Sigmoid colon (tissue), 6 donors: ENCODE measurements at regions not wholly inside any gene's neighbourhood (a gene's known extent, or its start where the extent isn't known, plus 50 kb on each side); places are given as distances from the start of the nearest gene placed in this dataset.

Source experiments
- DNase-seq: peaks from one replicate; pipeline ENCODE4 v3.0.0-alpha.2; 2019
- H3K27ac ChIP-seq, 4 donors: fragments of 200-600 bp; sonication (generic); one replicate each; pipeline ENCODE4 v1.5.1; 2016 to 2019; ENCODE audit warnings: mild to moderate bottlenecking in 1 of 4
- H3K27me3 ChIP-seq, 3 donors: fragments of 200-600 bp; sonication (generic); one replicate each; pipeline ENCODE4 v1.5.1; 2019; ENCODE audit warnings: mild to moderate bottlenecking in 1 of 3
- H3K36me3 ChIP-seq, 4 donors: fragments of 200-600 bp; sonication (generic); one replicate each; pipeline ENCODE4 v1.5.1; 2016 to 2019
- H3K4me1 ChIP-seq, 4 donors: fragments of 200-600 bp; sonication (generic); one replicate each; pipeline ENCODE4 v1.5.1; 2017 to 2019
- H3K4me3 ChIP-seq, 4 donors: fragments of 200-600 bp; sonication (generic); one replicate each; pipeline ENCODE4 v1.5.1; 2017 to 2019; ENCODE audit warnings: mild to moderate bottlenecking in 2 of 4, moderate library complexity in 1 of 4
- H3K9me3 ChIP-seq, 4 donors: fragments of 200-600 bp in 3 of 4; sonication (generic) in 3 of 4; one replicate each; pipeline versions ENCODE4 v1.5.1 to v1.6.1; 2013 to 2019
- CTCF ChIP-seq, 4 experiments: fragments of 450-650 bp in 3 of 4; fragments of 200-600 bp in 1 of 4; IDR thresholded peaks; one replicate each; pipeline ENCODE4 v1.5.1; 2016 to 2019; ENCODE audit warnings: antibody characterized with exemption in 4 of 4, mild to moderate bottlenecking in 3 of 4, moderate library complexity in 2 of 4
- EP300 ChIP-seq, 4 donors: sonication (generic); formaldehyde crosslinking; IDR thresholded peaks; one replicate each; pipeline ENCODE4 v1.6.1; 2017; ENCODE audit warnings: antibody characterized with exemption in 4 of 4
- POLR2A ChIP-seq, 2 donors: fragments of 450-650 bp; IDR thresholded peaks; one replicate each; pipeline ENCODE4 v1.6.1; 2016; ENCODE audit warnings: antibody characterized with exemption in 2 of 2, mild to moderate bottlenecking in 2 of 2, moderate library complexity in 2 of 2
- POLR2AphosphoS5 ChIP-seq, 4 donors: sonication (generic); formaldehyde crosslinking; IDR thresholded peaks; one replicate each; pipeline ENCODE4 v1.6.1; 2017; ENCODE audit warnings: antibody characterized with exemption in 4 of 4
- WGBS, 2 donors: extraction: QIAGEN DNeasy Blood & Tissue Kit; methylation state at CpG; one replicate each; pipeline ENCODE4 v1.1.7; 2013; 5-methylcytosine and 5-hydroxymethylcytosine counted together
- intact Hi-C: fragments of 100-400 bp; cut with DNase I; formaldehyde crosslinking; loops from one replicate; pipeline ENCODE4 v1.15.1; 2023
- donor health status: healthy with polysubstance abuse.
- donor health status: healthy.

GRCh38 chr9:1354606-1355005, 304.4 kb downstream of the DMRT2 start:
- intact Hi-C loops = no loop called here
- no peaks in the 10 kb centered on the region for H3K9me3 ChIP-seq
- H3K27me3 ChIP-seq = no peaks in the 10 kb centered on the region
- WGBS, 2 donors = 88 to 91% methylated on average over 4 of the region's 4 CpGs
- H3K4me1 ChIP-seq = no peaks in the 10 kb centered on the region
- TF ChIP-seq POLR2AphosphoS5 (IDR thresholded peaks at IDR 0.05) = no peak
- TF ChIP-seq CTCF (IDR thresholded peaks at IDR 0.05) = no peak
- no peak for TF ChIP-seq EP300 (IDR thresholded peaks at IDR 0.05)
- no peak for TF ChIP-seq POLR2A (IDR thresholded peaks at IDR 0.05)
- no peaks in the 10 kb centered on the region for H3K36me3 ChIP-seq
- H3K4me3 ChIP-seq = no peak overlapping the region
- DNase-seq = no peak
- H3K27ac ChIP-seq = no peak overlapping the region

GRCh38 chr9:1355656-1356055, 305.5 kb downstream of the DMRT2 start:
- TF ChIP-seq CTCF (IDR thresholded peaks at IDR 0.05) = no peak
- TF ChIP-seq POLR2AphosphoS5 (IDR thresholded peaks at IDR 0.05) = no peak
- TF ChIP-seq POLR2A (IDR thresholded peaks at IDR 0.05) = no peak
- no peak for TF ChIP-seq EP300 (IDR thresholded peaks at IDR 0.05)
- Histone ChIP-seq H3K4me1 (no peaks in the 10 kb centered on the region), H3K27ac (no peak overlapping the region), H3K4me3 (no peak overlapping the region), H3K27me3 (no peaks in the 10 kb centered on the region), H3K36me3 (no peaks in the 10 kb centered on the region), H3K9me3 (no peaks in the 10 kb centered on the region)
- intact Hi-C loops = no loop called here
- no peak for DNase-seq
- 82 to 88% methylated on average over 1 of the region's 1 CpG for WGBS, 2 donors

- 88 to 92% methylated on average over 6 of the region's 6 CpGs for WGBS, 2 donors
- intact Hi-C loops = no loop called here
Measured at GRCh38 chr9:1362845-1363244, 312.7 kb downstream of the DMRT2 start.

GRCh38 chr9:1366276-1366675, 316.1 kb downstream of the DMRT2 start:
- Histone ChIP-seq H3K9me3 (no peaks in the 10 kb centered on the region), H3K27me3 (no peaks in the 10 kb centered on the region), H3K27ac (no peak overlapping the region), H3K4me1 (no peaks in the 10 kb centered on the region), H3K36me3 (no peaks in the 10 kb centered on the region), H3K4me3 (no peak overlapping the region)
- TF ChIP-seq EP300 (IDR thresholded peaks at IDR 0.05) = no peak
- TF ChIP-seq POLR2A (IDR thresholded peaks at IDR 0.05) = no peak
- TF ChIP-seq CTCF (IDR thresholded peaks at IDR 0.05) = no peak
- TF ChIP-seq POLR2AphosphoS5 (IDR thresholded peaks at IDR 0.05) = no peak
- intact Hi-C loops = no loop called here
- DNase-seq = no peak
- WGBS, 2 donors = 64 to 73% methylated on average over 2 of the region's 2 CpGs

More at GRCh38 chr9:1362845-1363244, 312.7 kb downstream of the DMRT2 start:
- Histone ChIP-seq H3K27me3 (no peaks in the 10 kb centered on the region), H3K9me3 (no peaks in the 10 kb centered on the region), H3K4me3 (no peak overlapping the region), H3K4me1 (no peaks in the 10 kb centered on the region), H3K36me3 (no peaks in the 10 kb centered on the region), H3K27ac (no peak overlapping the region)
- TF ChIP-seq POLR2AphosphoS5 (IDR thresholded peaks at IDR 0.05) (no peak), EP300 (IDR thresholded peaks at IDR 0.05) (no peak), CTCF (IDR thresholded peaks at IDR 0.05) (no peak), POLR2A (IDR thresholded peaks at IDR 0.05) (no peak)
- DNase-seq = no peak

- TF ChIP-seq CTCF (IDR thresholded peaks at IDR 0.05) = no peak
- no peak overlapping the region for H3K4me3 ChIP-seq
- no peak overlapping the region for H3K27ac ChIP-seq
- no peaks in the 10 kb centered on the region for H3K36me3 ChIP-seq
- no peaks in the 10 kb centered on the region for H3K27me3 ChIP-seq
- no peaks in the 10 kb centered on the region for H3K9me3 ChIP-seq
- intact Hi-C loops = no loop called here
- no peaks in the 10 kb centered on the region for H3K4me1 ChIP-seq
- no peak for DNase-seq
- WGBS, 2 donors = 86 to 90% methylated on average over 1 of the region's 1 CpG
Measured at GRCh38 chr9:1369297-1369696, 319.1 kb downstream of the DMRT2 start.
